22Rv1 (cell line): ENCODE measurements at regions not wholly inside any gene's neighbourhood (a gene's known extent, or its start where the extent isn't known, plus 50 kb on each side); places are given as distances from the start of the nearest gene placed in this dataset.

Source experiments
- ZFX ChIP-seq: fragments of 450-650 bp; IDR thresholded peaks from 2 replicates; pipeline ENCODE4 v1.6.1; 2017; ENCODE audit warnings: antibody characterized with exemption, borderline replicate concordance
- TF ChIP-seq, protein P1 (sequence below): fragments of 450-650 bp; IDR thresholded peaks from 2 replicates; pipeline ENCODE4 v1.5.1; 2017; ENCODE audit warnings: mild to moderate bottlenecking

DNA sequence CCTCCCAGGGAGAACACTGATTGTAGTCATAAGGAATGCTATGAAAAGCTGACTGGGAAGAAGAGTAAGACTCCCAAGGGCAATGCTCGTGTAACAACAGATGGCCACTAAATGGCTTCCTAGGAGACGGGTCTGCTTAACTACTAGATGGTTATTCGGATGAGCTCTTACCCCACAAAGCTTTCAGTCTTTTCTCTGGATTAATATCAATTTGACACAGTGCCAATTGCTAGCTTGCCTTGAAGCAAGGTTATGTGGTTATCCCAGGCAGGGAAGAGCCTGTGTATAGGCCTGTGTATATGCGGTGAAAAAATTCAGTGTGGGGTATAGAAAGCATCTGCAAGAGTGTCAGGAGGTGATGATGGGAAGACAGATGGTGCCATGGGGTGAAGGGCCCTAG is 86.4 kb upstream of the NOX3 start:
- TF ChIP-seq, protein P1, sequence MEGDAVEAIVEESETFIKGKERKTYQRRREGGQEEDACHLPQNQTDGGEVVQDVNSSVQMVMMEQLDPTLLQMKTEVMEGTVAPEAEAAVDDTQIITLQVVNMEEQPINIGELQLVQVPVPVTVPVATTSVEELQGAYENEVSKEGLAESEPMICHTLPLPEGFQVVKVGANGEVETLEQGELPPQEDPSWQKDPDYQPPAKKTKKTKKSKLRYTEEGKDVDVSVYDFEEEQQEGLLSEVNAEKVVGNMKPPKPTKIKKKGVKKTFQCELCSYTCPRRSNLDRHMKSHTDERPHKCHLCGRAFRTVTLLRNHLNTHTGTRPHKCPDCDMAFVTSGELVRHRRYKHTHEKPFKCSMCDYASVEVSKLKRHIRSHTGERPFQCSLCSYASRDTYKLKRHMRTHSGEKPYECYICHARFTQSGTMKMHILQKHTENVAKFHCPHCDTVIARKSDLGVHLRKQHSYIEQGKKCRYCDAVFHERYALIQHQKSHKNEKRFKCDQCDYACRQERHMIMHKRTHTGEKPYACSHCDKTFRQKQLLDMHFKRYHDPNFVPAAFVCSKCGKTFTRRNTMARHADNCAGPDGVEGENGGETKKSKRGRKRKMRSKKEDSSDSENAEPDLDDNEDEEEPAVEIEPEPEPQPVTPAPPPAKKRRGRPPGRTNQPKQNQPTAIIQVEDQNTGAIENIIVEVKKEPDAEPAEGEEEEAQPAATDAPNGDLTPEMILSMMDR: no peak
- no peak for TF ChIP-seq ZFX
